ENCODE measurements at regions not wholly inside any gene's neighbourhood (a gene's known extent, or its start where the extent isn't known, plus 50 kb on each side); places are given as distances from the start of the nearest gene placed in this dataset.

DNA sequence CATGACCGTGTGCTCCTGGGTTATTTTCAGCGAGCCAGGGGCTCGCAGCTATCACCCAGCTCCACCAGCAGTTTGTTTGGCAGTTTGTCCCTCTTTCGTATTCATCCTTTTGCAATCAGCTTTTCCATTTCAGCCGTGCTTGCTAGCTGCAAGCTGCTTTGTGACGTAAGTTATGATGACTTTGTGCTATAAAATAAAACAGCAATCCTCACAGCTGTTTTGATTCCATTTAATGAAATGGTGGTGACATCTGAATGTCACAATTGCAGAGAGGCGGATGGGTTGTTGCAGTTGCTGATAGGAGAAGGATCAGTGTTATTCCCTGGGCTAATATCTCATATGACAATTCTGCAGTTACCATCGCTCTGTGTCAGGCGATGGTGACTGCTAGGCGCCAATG, 251.7 kb downstream of the SNX10 start:
- no peak overlapping the region for H3K9ac ChIP-seq (ENCODE audit: insufficient read depth, low read length)
- DNase-seq (ENCODE audit: low read depth in 2 of 2) = peak in 1 of 2 donors; percentile 2
- no peak for TF ChIP-seq CTCF (conservative IDR thresholded peaks at IDR 0.05 in 1 of 2, IDR thresholded peaks at IDR 0.05 in 1 of 2; ENCODE audit: low read depth in 1 of 2, low read length in 2 of 2)
- no peak for TF ChIP-seq EZH2 (IDR thresholded peaks at IDR 0.05; ENCODE audit: low read length, missing control alignments)
- H3K27me3 ChIP-seq (ENCODE audit: control insufficient read depth, insufficient read depth, low read length) = peaks cover 3% of the 10 kb centered on the region
- H3K9me3 ChIP-seq (ENCODE audit: control insufficient read depth, insufficient read depth, low read depth, low read length) = no peaks in the 10 kb centered on the region
- H3K4me3 ChIP-seq (replicated peaks in 1 of 4; ENCODE audit: control extremely low read depth in 1 of 4, insufficient read depth in 1 of 4, low read depth in 3 of 4, low read length in 4 of 4) = no peak overlapping the region
- H3K4me1 ChIP-seq (ENCODE audit: control insufficient read depth, extremely low read depth, insufficient read depth, low read length) = no peaks in the 10 kb centered on the region
- H3K4me2 ChIP-seq (ENCODE audit: extremely low read depth, insufficient read depth, low read length) = no peak overlapping the region
- H2AFZ ChIP-seq (ENCODE audit: low read length) = no peak overlapping the region
- no peak overlapping the region for H3K27ac ChIP-seq (ENCODE audit: insufficient read depth, low read length)
- no peaks in the 10 kb centered on the region for H4K20me1 ChIP-seq (ENCODE audit: control insufficient read depth, extremely low read depth, insufficient read depth, low read length)
- no peaks in the 10 kb centered on the region for H3K36me3 ChIP-seq (ENCODE audit: control insufficient read depth, insufficient read depth, low read length)
- no peaks in the 10 kb centered on the region for H3K79me2 ChIP-seq (ENCODE audit: control insufficient read depth, insufficient read depth, low read length)

DNA sequence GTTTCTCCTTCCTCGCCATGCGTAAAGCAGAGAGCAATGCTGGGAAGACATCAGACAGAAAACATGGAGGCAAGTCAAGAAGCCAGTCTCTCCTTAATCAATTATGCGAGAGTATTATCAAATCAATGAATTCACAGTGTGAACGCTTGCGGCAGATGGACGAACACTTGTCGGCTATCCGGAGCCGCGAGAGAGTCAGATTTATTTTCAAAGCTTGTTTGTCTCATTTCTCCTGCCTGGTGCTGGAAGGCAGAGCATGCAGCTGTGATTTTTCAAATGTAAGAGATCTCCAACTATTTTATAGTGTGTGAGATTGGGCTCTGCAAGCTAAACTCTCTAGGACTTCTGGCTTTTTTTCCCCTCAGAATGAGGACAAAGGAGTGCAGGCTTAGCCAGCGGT, 252.3 kb downstream of the SNX10 start:
- Histone ChIP-seq H3K4me1 (ENCODE audit: control insufficient read depth, extremely low read depth, insufficient read depth, low read length) (no peaks in the 10 kb centered on the region), H3K4me2 (ENCODE audit: extremely low read depth, insufficient read depth, low read length) (no peak overlapping the region), H3K4me3 (replicated peaks in 1 of 4; ENCODE audit: control extremely low read depth in 1 of 4, insufficient read depth in 1 of 4, low read depth in 3 of 4, low read length in 4 of 4) (no peak overlapping the region), H3K36me3 (ENCODE audit: control insufficient read depth, insufficient read depth, low read length) (no peaks in the 10 kb centered on the region), H2AFZ (ENCODE audit: low read length) (no peak overlapping the region), H3K9me3 (ENCODE audit: control insufficient read depth, insufficient read depth, low read depth, low read length) (no peaks in the 10 kb centered on the region), H3K9ac (ENCODE audit: insufficient read depth, low read length) (no peak overlapping the region), H4K20me1 (ENCODE audit: control insufficient read depth, extremely low read depth, insufficient read depth, low read length) (no peaks in the 10 kb centered on the region), H3K79me2 (ENCODE audit: control insufficient read depth, insufficient read depth, low read length) (no peaks in the 10 kb centered on the region), H3K27me3 (ENCODE audit: control insufficient read depth, insufficient read depth, low read length) (no peaks in the 10 kb centered on the region), H3K27ac (ENCODE audit: insufficient read depth, low read length) (no peak overlapping the region)
- DNase-seq (ENCODE audit: low read depth in 2 of 2) = no peak
- TF ChIP-seq EZH2 (IDR thresholded peaks at IDR 0.05; ENCODE audit: low read length, missing control alignments) (no peak), CTCF (conservative IDR thresholded peaks at IDR 0.05 in 1 of 2, IDR thresholded peaks at IDR 0.05 in 1 of 2; ENCODE audit: low read depth in 1 of 2, low read length in 2 of 2) (no peak)

DNA sequence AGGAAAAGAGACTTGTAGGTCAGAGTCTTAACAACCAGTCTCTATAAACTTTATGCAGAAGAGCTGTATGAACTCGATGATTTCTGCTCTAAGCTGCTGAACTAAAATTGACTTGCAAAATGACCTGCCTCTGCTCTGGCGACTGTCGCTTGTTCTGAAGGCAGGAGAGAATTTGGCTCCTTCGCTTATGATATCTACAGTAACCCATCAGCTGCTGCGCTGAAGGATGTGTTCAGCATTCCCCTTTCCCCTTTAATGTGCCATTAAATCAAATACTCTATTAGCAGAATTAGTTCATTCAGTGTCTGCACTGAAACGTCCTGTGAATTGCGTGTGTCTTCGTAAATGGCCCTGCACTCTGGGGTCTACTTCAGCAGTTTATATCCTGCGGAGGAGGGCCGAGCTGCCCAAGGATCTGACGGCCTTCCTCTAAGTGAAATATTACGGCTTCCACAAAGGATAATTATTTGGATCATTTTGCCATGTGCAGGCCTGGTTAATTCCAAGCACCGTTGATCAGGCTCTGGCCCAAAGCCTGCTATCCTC, 254.9 kb downstream of the SNX10 start:
- Histone ChIP-seq H3K27me3 (ENCODE audit: control insufficient read depth, insufficient read depth, low read length) (no peaks in the 10 kb centered on the region), H3K4me3 (replicated peaks in 1 of 4; ENCODE audit: control extremely low read depth in 1 of 4, insufficient read depth in 1 of 4, low read depth in 3 of 4, low read length in 4 of 4) (no peak overlapping the region), H3K4me2 (ENCODE audit: extremely low read depth, insufficient read depth, low read length) (no peak overlapping the region), H3K9me3 (ENCODE audit: control insufficient read depth, insufficient read depth, low read depth, low read length) (no peaks in the 10 kb centered on the region), H2AFZ (ENCODE audit: low read length) (no peak overlapping the region), H3K9ac (ENCODE audit: insufficient read depth, low read length) (no peak overlapping the region), H3K4me1 (ENCODE audit: control insufficient read depth, extremely low read depth, insufficient read depth, low read length) (no peaks in the 10 kb centered on the region), H4K20me1 (ENCODE audit: control insufficient read depth, extremely low read depth, insufficient read depth, low read length) (no peaks in the 10 kb centered on the region), H3K36me3 (ENCODE audit: control insufficient read depth, insufficient read depth, low read length) (no peaks in the 10 kb centered on the region), H3K27ac (ENCODE audit: insufficient read depth, low read length) (no peak overlapping the region), H3K79me2 (ENCODE audit: control insufficient read depth, insufficient read depth, low read length) (no peaks in the 10 kb centered on the region)
- no peak for DNase-seq (ENCODE audit: low read depth in 2 of 2)
- no peak for TF ChIP-seq CTCF (conservative IDR thresholded peaks at IDR 0.05 in 1 of 2, IDR thresholded peaks at IDR 0.05 in 1 of 2; ENCODE audit: low read depth in 1 of 2, low read length in 2 of 2)
- no peak for TF ChIP-seq EZH2 (IDR thresholded peaks at IDR 0.05; ENCODE audit: low read length, missing control alignments)
